Neural cell (in vitro differentiated cells): ENCODE measurements at regions not wholly inside any gene's neighbourhood (a gene's known extent, or its start where the extent isn't known, plus 50 kb on each side); places are given as distances from the start of the nearest gene placed in this dataset.

Experiments used
- H2AFZ ChIP-seq: fragments of 200-600, 300-800 bp; sonication (generic), shearing (Covaris generic); 2 replicates; pipeline ENCODE4 v1.6.0; 2014; ENCODE audit warnings: low read depth, mild to moderate bottlenecking, antibody characterized with exemption, low read length, moderate library complexity
- H3F3A ChIP-seq: fragments of 200-600 bp; shearing (Covaris generic); 2 replicates; pipeline ENCODE4 v1.6.1; 2016; ENCODE audit warnings: mild to moderate bottlenecking, moderate library complexity, mixed read lengths, antibody characterized with exemption, low read length; ENCODE audit not compliant: insufficient read depth, poor library complexity, severe bottlenecking
- H3K27ac ChIP-seq: fragments of 200-600, 300-800 bp; sonication (generic), shearing (Covaris generic); 2 replicates; pipeline ENCODE4 v1.5.1; 2014; ENCODE audit warnings: mild to moderate bottlenecking, low read length, moderate library complexity
- H3K27me3 ChIP-seq: fragments of 300-800, 200-600 bp; sonication (generic), shearing (Covaris generic); 2 replicates; pipeline ENCODE4 v1.6.0; 2014; ENCODE audit warnings: mild to moderate bottlenecking, low read depth, low read length, moderate library complexity; ENCODE audit not compliant: insufficient read depth
- H3K36me3 ChIP-seq: fragments of 300-800, 200-600 bp; sonication (generic), shearing (Covaris generic); 2 replicates; pipeline ENCODE4 v1.5.1; 2014; ENCODE audit warnings: mild to moderate bottlenecking, antibody characterized with exemption, low read length, moderate library complexity; ENCODE audit not compliant: insufficient read depth
- H3K4me2 ChIP-seq: fragments of 300-800, 200-600 bp; sonication (generic), shearing (Covaris generic); 2 replicates; pipeline ENCODE4 v1.6.0; 2014; ENCODE audit warnings: mild to moderate bottlenecking, low read length
- H3K4me3 ChIP-seq: fragments of 300-800, 200-600 bp; sonication (generic), shearing (Covaris generic); 2 replicates; pipeline ENCODE4 v1.5.1; 2014; ENCODE audit warnings: mild to moderate bottlenecking, low read length, moderate library complexity
- H3K79me2 ChIP-seq: fragments of 200-600 bp; shearing (Covaris generic); replicated peaks from 2 replicates; pipeline ENCODE4 v1.6.0; 2014; ENCODE audit warnings: mild to moderate bottlenecking, low read length, moderate library complexity; ENCODE audit not compliant: insufficient read depth
- H3K9ac ChIP-seq: fragments of 300-800, 200-600 bp; sonication (generic), shearing (Covaris generic); 2 replicates; pipeline ENCODE4 v1.6.1; 2016; ENCODE audit warnings: mild to moderate bottlenecking, low read length, mixed read lengths
- H3K9me2 ChIP-seq: fragments of 200-600 bp; shearing (Covaris generic); 2 replicates; pipeline ENCODE4 v1.6.1; 2016; ENCODE audit warnings: mild to moderate bottlenecking, low read length, mixed read lengths; ENCODE audit not compliant: insufficient read depth
- H3K9me3 ChIP-seq: fragments of 200-600, 300-800 bp; sonication (generic), shearing (Covaris generic); 2 replicates; pipeline ENCODE4 v1.6.1; 2016; ENCODE audit warnings: mild to moderate bottlenecking, mixed run types, low read length, moderate library complexity, mixed read lengths
- H4K20me1 ChIP-seq: fragments of 200-600 bp; shearing (Covaris generic); 2 replicates; pipeline ENCODE4 v1.6.1; 2016; ENCODE audit warnings: mild to moderate bottlenecking, mixed run types; ENCODE audit not compliant: insufficient read depth
- CTCF ChIP-seq: fragments of 450-650 bp; IDR thresholded peaks from 2 replicates; pipeline ENCODE4 v1.5.1; 2014; ENCODE audit warnings: antibody characterized with exemption, mild to moderate bottlenecking, moderate library complexity; ENCODE audit not compliant: poor library complexity, severe bottlenecking
- EP300 ChIP-seq: fragments of 450-650 bp; conservative IDR thresholded peaks from 2 replicates; pipeline ENCODE4 v1.6.1; 2014; ENCODE audit warnings: antibody characterized with exemption, mild to moderate bottlenecking, moderate library complexity; ENCODE audit not compliant: poor library complexity, severe bottlenecking
- EZH2 ChIP-seq: fragments of 200-600, 300-800 bp; shearing (Covaris generic), sonication (generic); IDR thresholded peaks from 2 replicates; pipeline ENCODE4 v1.6.1; 2014; ENCODE audit warnings: antibody characterized with exemption, low read length, borderline replicate concordance, mild to moderate bottlenecking; ENCODE audit not compliant: insufficient read depth, poor library complexity, severe bottlenecking
- MXI1 ChIP-seq: fragments of 450-650 bp; conservative IDR thresholded peaks from 2 replicates; pipeline ENCODE4 v1.6.1; 2014; ENCODE audit warnings: antibody characterized with exemption, mild to moderate bottlenecking; ENCODE audit not compliant: poor library complexity, severe bottlenecking
- POLR2AphosphoS5 ChIP-seq: IDR thresholded peaks from 2 replicates; pipeline ENCODE4 v1.6.1; 2012
- RAD21 ChIP-seq: fragments of 450-650 bp; conservative IDR thresholded peaks from 2 replicates; pipeline ENCODE4 v1.6.1; 2014; ENCODE audit warnings: antibody characterized with exemption, mild to moderate bottlenecking, moderate library complexity
- REST ChIP-seq: IDR thresholded peaks from 2 replicates; pipeline ENCODE4 v1.6.1; 2012; ENCODE audit warnings: borderline replicate concordance
- SMC3 ChIP-seq: fragments of 450-650 bp; conservative IDR thresholded peaks from 2 replicates; pipeline ENCODE4 v1.6.1; 2014; ENCODE audit warnings: antibody characterized with exemption, mild to moderate bottlenecking, moderate library complexity; ENCODE audit not compliant: poor library complexity
- TAF1 ChIP-seq: IDR thresholded peaks from 2 replicates; pipeline ENCODE4 v1.6.1; 2012; ENCODE audit warnings: low read depth

- no peaks in the 10 kb centered on the region for H3K79me2 ChIP-seq
Observed at GRCh38 chr7:51949726-51950644, 633.4 kb upstream of the COBL start.

More at GRCh38 chr7:51949726-51950644, 633.4 kb upstream of the COBL start:
- no peaks in the 10 kb centered on the region for H3K9me3 ChIP-seq
- H3K9ac ChIP-seq, result no peak overlapping the region
- H3F3A ChIP-seq, result no peaks in the 10 kb centered on the region
- H4K20me1 ChIP-seq, result no peaks in the 10 kb centered on the region
- H3K27ac ChIP-seq, result no peak overlapping the region
- H3K9me2 ChIP-seq, result no peaks in the 10 kb centered on the region
- no peak for TF ChIP-seq TAF1
- TF ChIP-seq MXI1, result no peak
- TF ChIP-seq SMC3, result no peak
- TF ChIP-seq EZH2, result no peak
- TF ChIP-seq POLR2AphosphoS5, result peak; percentile 92
- peak; percentile 22 for TF ChIP-seq RAD21
- no peak for TF ChIP-seq REST
- peak; percentile 32 for TF ChIP-seq EP300
- peak; percentile 19 for TF ChIP-seq CTCF
- H3K27me3 ChIP-seq, result peaks cover 3% of the 10 kb centered on the region
- no peak overlapping the region for H3K4me3 ChIP-seq
- H3K36me3 ChIP-seq, result no peaks in the 10 kb centered on the region
- peak overlapping the region; percentile 16 for H2AFZ ChIP-seq
- no peak overlapping the region for H3K4me2 ChIP-seq
